ENCODE measurements at regions not wholly inside any gene's neighbourhood (a gene's known extent, or its start where the extent isn't known, plus 50 kb on each side); places are given as distances from the start of the nearest gene placed in this dataset.

- DNase-seq (ENCODE audit: low spot score), result no peak
- TF ChIP-seq CTCF (IDR thresholded peaks at IDR 0.05; ENCODE audit: extremely low read depth, missing control alignments), result no peak
Observed at GRCh38 chr11:131111775-131112174, 195.5 kb upstream of the SNX19 start.

- no peak for TF ChIP-seq CTCF (IDR thresholded peaks at IDR 0.05; ENCODE audit: extremely low read depth, missing control alignments)
- no peak for DNase-seq (ENCODE audit: low spot score)
Observed at GRCh38 chr11:131118247-131118646, 202.0 kb upstream of the SNX19 start.

GRCh38 chr11:131121426-131122333 is 205.4 kb upstream of the SNX19 start:
- no peak for DNase-seq (ENCODE audit: low spot score)

GRCh38 chr11:131122448-131122847 is 206.2 kb upstream of the SNX19 start:
- DNase-seq (ENCODE audit: low spot score), result no peak
- TF ChIP-seq CTCF (IDR thresholded peaks at IDR 0.05; ENCODE audit: extremely low read depth, missing control alignments), result no peak

More at GRCh38 chr11:131121426-131122333, 205.4 kb upstream of the SNX19 start:
- no peak for TF ChIP-seq CTCF (IDR thresholded peaks at IDR 0.05; ENCODE audit: extremely low read depth, missing control alignments)

GRCh38 chr11:131129474-131129873 is 213.2 kb upstream of the SNX19 start:
- DNase-seq (ENCODE audit: low spot score), result no peak
- TF ChIP-seq CTCF (IDR thresholded peaks at IDR 0.05; ENCODE audit: extremely low read depth, missing control alignments), result no peak

GRCh38 chr11:131135611-131136010 is 219.3 kb upstream of the SNX19 start:
- no peak for DNase-seq (ENCODE audit: low spot score)
- no peak for TF ChIP-seq CTCF (IDR thresholded peaks at IDR 0.05; ENCODE audit: extremely low read depth, missing control alignments)

- no peak for DNase-seq (ENCODE audit: low spot score)
- no peak for TF ChIP-seq CTCF (IDR thresholded peaks at IDR 0.05; ENCODE audit: extremely low read depth, missing control alignments)
Observed at GRCh38 chr11:131136486-131136885, 220.2 kb upstream of the SNX19 start.
